Stimulated activated CD8-positive, alpha-beta memory T cell treated with anti-CD3 and anti-CD28 coated beads, Interleukin-12 subunit alpha, Interleukin-12 subunit beta, amount 100 ng/mL, for 1 hour (primary cell): ENCODE measurements at regions not wholly inside any gene's neighbourhood (a gene's known extent, or its start where the extent isn't known, plus 50 kb on each side); places are given as distances from the start of the nearest gene placed in this dataset.
"Not testable (repeated sequence)": the region's sequence is repeated elsewhere in the genome, so short reads cannot be mapped to it uniquely, and the experiment has no call there.

Experiments used
- DNase-seq: peaks from one replicate; pipeline ENCODE4 v3.0.0-alpha.2; 2020; ENCODE audit warnings: low read depth

DNA sequence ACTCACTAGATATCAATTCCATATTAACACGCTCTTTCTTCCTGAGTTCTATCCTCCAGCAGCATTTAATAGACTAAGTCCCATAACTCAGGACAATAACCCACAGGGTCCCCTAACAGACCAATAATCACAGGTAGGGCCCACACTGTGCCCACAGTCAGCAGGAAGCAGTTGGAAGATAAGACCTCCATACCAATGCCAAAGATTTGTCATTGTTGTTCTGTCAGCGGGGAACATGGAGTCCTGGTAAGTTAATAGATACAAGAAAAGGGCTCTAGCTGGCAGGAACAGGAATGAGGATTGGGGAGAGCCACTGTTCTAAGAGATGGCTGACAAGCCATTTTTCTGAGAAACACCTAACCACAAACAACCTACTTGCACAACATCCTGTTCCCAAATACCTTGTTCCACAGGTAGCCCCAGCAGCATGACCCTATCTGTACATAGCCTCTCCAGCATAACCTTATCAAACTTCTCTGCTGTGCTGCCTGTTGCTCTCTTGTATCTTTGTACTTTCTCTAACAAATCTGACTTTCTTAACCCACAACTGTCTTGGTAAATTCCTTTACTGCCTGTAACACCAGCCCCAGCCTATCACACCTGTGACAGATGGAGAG lies 142.0 kb upstream of the KCNJ15 start:
- DNase-seq: no peak

DNA sequence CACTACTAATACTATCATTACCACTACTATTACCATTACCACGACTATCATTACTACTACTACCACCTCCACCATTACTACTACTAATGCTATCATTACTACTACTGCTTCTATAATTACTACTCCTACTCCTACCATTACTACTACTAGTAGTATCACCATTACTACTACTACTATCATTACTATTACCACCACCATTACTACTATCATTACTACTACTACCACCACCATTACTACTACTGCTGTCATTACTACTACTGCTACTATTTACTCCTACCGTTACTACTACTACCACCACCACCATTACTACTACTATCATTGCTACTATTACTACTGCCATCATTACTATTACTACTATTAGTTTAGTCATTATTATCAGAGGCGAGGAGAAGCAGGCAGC lies 140.9 kb upstream of the KCNJ15 start:
- DNase-seq: no peak

DNA sequence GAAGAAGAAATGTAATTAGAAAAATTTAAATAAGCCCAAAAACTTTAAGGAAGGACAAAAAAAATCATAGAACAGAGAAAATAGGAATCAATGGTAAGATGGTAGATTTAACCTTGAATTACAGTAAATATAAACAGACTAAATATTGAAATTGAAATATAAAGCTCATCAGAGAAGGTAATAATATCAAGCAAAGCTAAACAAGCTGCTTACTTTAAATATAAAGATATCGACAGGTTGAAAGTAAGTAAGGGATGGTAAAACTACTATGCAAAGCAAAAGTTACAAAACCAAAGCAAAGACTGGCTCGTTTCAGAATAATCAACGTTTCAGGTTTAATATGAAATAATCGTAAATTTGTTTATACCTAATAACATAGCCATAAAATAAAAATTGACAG lies 137.0 kb upstream of the KCNJ15 start:
- no peak for DNase-seq

DNA sequence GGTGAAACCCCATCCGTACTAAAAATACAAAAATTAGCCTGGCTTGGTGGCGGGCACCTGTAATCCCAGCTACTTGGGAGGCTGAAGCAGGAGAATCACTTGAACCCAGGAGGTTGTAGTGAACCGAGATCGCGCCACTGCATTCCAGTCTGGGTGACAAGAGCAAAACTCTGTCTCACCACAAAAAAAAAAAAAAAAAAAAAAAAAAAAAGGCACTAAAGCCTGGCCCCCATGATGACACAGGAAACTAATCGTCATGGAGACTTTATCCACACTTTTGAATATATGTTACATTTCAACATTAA lies 136.2 kb upstream of the KCNJ15 start:
- DNase-seq: not testable (repeated sequence)

DNA sequence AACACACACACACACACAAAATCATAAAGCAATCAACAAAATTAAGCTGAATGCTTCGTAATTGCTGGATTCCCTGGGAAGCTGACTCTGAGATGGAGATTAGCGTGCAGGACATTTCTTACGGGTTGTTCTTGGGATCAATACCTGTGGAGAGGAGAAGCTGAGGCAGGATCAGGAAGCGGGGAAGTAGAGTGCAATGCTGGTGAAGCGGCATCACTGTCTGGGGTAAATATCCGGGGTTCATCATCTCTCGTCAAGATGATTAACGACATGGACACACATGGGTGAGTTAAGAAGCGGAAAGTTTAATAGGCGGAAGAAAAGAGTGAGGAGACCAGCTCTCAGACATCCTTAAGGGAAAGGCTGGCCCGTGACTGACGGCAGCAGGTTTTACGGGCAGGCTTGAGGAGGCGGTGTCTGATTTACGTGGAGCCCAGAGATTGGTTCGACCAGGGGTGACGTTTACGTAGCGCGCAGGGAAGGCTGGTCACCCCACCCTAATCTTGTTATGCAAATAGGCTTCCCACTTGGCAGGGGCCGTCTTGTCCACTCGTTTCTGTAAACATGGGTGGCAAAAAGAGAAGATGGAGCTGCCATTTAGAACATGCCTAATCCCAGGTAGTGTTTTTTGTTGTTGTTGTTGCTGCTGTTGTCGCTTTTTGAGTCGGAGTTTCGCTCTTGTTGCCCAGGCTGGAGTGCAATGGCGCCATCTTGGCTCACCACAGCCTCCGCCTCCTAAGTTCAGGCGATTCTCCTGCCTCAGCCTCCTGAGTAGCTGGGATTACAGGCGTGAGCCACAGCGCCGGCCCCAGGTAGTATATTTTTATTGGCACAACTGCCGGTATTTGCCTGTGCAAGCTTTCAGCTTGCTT lies 135.6 kb upstream of the KCNJ15 start:
- no peak for DNase-seq

DNA sequence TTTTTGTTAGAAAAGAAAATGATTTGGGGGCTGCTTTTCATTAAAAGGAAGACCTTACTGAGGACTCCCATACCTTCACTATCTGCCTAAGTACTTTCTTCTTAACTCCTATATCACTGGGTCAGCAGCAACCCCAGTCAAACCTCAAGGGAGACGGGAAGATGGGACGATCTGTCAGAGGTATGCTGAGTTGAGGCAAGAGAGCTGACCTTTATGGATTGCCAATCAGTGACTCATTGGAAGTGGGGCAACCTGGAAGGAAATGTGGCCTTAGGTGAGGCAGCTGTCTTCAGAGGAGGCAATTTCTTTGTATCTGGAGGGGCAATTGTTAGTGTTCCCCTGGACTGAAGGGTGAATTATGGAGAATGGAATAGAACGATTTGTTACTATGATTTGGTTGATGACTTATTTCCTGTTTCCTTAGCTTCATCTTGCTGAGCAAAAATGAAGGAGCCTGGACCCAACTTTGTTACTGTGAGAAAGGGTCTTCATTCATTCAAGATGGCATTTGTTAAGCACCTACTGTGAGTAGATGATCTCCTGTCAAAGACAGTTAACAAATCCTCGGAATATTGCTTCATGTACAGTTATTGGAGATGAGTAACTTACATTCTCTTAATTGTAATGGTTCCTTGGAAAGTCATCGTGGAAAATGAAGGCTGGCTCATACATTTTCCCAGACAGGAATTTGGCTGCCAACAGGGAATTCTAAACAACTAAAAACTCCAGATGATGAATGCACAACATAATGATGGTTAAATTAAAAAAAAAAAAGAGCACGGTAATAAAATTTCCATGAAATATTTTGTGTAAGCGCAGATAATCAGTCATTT lies 134.7 kb upstream of the KCNJ15 start:
- DNase-seq: no peak

DNA sequence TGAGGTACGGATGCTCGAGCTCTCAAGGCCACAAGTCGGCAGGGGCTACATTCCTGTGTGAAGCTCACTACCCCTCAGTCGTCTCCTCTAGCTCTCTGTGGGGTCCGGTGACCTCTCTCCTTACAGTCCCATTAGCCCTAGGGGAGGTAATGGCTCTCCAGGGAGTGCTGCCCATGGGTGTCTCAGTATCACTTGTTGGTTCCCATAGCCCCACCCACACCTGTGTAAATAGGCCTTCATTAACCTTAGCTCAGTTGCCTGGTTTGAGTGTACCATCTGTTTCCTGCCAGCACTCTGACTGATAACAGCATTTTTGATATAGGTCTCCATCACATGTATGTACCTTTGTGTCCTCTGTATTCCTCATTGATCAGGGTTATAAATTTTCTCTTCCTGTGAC lies 133.2 kb upstream of the KCNJ15 start:
- DNase-seq: no peak

DNA sequence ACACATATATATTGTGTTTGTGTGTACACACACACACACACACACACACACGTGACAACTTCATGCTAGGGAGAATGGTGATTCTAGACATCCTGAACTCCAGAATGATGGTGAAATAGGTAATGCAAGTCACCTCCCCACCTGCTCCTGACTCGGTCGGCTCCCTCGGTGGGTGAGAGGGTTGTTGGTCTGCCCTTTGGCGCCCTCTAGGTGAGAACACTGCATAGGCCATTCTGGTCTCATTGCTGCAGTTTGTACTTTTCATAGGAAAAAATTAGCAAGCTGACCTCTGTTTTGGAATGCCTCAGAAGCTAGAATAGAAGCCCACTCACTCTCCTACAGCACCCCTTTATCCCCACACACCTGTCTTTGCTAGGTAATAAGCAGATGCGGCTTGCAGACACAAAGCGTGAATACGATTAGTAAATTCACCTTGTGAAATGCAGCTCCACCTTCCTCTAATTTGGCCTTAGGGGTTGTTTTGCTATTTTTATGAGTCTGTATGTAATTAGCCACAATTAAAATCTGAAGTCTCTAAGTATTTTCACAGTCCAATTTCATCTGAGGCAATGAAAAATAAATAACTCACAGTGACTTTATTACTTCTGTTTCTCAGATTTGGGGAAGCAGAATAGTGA lies 130.0 kb upstream of the KCNJ15 start:
- peak; percentile 8 for DNase-seq

DNA sequence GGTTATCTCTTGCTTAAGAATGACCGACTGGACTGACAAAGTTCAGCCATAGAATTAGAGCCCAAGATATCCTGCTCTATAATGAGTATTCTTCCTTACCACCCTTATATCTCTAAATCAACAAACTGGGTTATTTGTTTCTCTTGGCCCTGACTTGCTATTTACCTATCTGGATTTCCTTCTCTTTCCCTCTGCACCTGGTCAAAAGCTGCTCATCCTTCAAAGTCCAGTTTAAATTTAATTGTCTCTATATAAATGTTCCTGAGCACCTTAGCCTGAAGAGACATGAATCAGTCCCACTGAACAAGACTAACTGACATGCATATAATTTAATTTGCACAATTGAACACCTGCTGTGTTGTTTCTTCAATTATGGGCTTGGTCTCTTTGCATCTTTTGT lies 127.1 kb upstream of the KCNJ15 start:
- no peak for DNase-seq

DNA sequence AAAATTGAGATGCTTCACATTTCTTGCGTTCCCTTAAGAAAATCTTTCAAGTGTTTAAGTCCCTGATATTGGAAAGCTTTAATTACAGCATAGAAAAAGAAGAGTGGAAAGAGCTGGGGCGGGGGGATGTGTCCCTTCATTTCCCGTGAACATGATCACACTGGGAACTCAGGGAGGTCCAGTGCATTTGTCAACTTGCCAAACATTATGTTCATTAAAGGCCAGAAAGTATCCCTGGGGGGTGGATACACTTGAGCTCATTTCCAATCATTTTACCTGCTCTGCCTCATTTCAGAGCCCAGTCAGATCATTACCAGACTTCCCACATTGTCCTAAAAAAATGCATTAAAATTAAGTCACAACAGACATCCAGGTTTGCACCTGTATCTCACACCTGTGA lies 123.6 kb upstream of the KCNJ15 start:
- DNase-seq: no peak

DNA sequence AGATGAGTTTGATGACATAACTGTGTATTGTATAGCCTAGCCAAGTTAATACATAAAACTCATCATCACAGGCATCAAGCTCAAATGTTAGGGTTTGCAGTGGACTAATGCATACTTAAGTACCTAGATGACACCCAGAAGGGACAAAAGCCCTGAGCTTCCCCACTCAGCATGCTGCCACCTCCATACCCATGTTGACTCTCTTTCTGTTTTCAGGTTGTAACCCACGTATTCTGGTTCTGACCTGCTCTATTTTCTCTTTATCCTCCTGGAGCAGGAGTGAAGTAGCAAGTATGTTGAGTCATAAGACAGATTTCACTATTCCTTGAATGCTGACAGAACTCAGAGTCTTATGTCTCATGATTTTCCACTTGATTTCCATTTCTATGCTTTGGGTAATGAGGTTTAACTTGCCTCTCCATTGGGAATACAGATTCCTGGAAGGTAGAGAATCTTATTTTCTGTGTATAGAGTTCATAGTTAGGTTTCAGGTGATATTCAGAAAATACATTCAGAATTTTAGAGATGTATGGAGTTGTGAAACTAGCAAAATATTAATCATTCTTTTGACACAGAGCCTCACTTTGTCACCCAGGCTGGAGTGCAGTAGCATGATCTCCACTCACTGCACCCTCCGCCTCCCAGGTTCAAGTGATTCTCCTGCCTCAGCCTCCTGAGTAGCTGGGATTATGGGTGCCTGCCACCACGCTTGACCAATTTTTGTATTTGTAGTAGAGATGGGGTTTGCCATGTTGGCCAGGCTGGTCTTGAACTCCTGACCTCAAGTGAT lies 122.5 kb upstream of the KCNJ15 start:
- DNase-seq: no peak

DNA sequence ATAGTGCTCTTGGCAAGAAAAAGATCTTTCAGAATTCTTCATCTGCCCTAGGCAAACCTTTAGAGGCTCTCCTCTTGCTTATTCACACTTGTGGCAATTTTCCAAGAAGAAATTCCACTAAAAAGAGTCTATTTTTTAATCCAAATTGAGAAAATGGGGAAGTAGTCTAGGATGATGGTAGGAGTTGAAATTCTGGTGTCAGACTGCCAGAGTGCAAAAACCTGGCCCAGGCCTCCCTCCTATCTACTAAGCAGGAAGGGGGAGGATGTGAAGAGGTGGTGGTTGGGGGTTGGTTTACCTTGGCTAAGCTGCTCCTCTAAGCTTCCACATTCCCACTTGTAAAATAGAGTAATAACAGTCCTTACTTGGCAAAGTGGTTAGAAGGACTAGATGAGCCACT lies 120.6 kb upstream of the KCNJ15 start:
- no peak for DNase-seq

DNA sequence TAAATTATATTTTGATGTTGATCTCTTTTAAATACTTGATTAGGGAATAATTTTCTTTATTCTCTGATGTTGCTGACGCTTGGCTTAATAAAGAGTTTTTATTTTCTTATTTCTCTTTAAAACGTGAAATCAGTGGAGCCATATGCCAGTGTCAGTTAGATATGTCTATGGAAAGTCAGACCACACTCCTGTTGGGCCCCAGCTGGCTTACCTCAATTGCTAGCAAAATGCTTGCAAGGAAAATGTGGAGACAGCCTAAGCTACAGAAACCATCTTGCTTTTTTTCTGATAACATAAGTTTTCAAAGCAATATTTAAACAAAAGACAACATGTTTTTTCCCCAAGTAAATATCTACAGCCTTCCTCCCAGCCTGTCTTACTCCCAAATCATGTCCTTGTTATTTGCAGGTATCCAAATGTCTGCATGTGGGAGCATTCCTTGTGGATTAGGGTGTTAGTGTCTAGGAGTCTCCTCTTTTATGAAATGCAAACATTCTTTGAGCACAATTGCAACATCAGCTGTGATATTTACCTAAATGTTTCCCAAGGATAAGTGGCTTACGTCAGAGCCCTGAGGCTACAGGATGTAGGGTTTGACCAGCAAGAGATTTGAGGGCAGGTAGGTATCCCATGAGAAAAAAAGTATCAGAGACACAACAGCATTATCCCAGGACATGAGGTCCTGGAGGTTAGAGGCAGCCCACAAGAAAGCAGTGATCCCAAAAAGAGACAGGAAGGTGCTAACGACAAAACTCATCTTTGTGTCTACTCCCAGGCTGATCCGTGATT lies 117.2 kb upstream of the KCNJ15 start:
- no peak for DNase-seq

DNA sequence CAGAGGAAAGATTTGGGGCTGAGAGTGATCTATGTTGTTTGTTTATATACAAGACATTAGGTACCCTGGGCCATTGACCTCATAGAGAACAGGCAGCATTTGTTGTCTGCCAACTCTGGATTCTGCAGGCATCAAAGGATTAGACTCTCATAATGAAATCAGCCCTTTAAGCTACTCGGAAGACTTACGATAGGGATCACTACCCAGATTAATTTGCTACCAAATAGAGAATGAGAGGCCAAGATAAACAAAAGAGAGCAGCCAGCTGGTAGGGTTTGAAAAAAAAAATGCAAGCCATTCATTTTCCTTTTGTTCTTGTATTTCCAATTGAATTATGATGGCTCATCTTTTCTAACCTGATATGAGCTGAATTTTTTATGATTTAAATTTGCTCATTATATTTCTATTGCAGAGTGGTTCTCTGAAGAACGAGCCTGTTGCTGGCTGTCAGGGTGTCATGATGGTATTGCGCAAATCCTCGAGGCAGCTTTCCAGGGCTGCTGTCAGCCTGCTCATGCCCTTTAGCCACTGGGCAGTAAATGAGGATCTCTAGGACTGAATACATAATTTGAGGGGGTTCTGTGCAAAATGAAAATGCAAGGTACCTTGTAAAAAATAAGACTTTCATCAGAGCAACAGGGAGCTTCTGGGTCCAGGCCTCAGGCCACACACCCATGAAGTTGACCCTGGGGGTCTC lies 116.4 kb upstream of the KCNJ15 start:
- DNase-seq: no peak

DNA sequence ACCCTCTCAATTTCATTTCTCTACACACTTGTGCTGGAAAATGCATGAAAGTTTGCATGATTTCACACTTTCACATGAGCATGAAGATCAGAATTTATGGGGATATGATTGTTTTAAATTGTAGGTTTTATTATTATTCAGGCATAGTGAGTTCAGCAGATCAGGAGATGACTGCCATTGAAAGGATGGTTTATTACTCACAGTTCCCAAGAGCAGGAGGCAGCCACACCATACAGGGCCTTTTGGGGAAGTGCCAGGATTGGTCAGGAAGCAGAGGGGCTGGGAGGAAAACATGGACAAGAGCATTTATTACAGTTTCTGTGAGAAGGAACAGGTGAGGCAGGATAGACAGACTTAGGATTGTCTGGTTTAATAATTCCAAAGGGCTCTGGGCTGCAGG lies 114.6 kb upstream of the KCNJ15 start:
- no peak for DNase-seq

DNA sequence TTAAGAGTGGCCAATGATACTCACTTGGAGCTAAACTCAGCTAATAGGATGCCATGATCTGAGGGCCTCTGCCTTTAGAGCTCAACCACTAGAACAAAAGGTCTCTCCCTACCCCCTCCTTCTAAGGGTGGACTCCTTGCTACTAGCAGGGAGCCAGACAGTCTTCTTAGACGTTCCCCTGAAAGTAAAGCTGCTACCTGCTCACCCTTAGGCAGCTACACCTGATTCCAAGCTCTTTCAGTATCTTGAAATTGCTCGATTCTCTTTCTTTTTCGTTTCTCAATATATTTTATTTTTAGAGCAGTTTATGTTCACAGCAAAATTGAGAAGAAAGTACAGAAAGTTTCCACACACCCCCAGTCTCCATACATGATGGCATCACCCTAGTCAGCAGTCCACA lies 112.6 kb upstream of the KCNJ15 start:
- DNase-seq: no peak

DNA sequence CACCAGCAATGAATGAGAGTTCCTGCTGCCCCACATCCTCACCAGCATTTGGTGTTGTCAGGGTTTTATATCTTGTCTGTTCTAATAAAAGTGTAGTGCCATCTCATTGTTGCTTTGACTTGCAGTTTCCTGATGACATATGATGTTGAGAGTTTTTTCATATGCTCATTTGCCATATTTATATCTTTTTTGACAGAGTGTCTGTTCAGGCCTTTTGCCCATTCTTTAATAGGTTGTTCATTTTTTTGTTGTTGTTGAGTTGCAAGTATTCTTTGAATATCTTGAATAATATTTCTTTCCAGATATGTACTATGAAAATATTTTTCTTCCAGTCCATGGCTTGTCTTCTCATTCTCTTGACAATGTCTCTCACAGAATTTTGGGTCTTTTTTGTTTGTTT lies 111.7 kb upstream of the KCNJ15 start:
- DNase-seq: no peak

DNA sequence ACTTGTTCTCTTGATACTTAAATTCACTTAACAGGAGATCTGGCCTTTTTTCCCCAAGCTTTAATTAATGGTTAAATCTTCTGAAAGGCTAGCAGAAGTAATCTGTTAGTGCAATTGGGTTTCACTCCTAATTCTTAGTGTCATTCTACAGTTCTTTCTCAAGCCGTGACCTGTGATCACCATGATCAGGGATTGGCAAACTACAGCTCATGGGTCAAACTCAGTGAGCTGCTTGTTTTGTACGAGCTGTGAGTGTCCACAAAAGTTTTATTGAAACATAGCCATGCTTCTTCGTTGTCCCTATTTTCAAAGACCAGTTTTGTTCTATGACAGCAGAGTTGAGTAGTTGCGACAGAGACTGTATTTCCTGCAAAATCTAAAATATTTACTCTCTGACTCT lies 109.4 kb upstream of the KCNJ15 start:
- no peak for DNase-seq

DNA sequence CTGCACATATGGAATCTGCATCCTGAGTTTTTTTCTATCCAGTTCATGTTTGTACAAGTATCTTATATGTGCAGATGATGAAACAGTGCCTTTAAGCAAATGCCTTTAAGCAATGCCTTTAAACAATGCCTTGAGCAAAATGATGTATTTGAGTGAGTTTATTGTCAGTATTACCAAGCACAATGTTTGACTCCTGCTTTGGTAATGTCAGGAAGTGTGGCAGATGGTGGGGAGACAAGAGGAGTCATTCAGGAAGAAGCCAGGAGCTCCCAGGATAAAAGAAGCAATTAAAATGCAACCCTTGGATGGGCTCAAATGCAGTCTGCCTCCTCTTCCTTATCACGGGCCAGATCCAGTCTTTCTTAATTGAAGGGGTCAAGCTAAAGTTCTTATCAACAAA lies 108.7 kb upstream of the KCNJ15 start:
- no peak for DNase-seq

DNA sequence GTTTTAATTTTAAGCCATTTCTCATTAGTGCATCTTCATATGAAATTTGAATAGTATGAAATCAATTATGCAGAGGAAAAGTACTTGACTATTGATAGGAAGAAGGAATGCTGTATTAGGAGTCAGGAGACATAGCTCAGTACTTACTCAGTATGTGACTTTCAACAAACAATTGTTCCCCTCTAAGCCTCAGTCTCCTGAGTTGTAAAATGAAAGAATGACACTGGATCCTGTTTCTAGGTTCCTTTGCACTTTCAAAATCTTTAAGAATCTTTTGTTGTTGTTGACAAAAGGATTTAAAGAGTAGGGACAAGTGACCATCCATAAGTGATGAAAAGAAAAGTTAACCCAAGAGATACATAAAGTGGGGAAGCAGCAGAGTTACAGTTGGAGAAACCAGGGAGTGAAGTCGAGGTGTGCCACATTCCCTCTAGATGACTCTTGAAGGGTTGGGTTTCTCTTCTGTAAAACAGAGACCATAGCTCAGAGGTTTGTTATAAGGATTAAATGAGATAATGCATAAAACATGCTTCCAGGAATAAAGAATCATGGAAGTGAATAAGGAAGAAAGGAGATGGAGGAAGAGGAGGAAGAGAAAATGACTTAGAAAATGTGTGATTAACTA lies 105.7 kb upstream of the KCNJ15 start:
- no peak for DNase-seq
